GM19043 (cell line): ENCODE measurements at regions not wholly inside any gene's neighbourhood (a gene's known extent, or its start where the extent isn't known, plus 50 kb on each side); places are given as distances from the start of the nearest gene placed in this dataset.

Experiments
- ATAC-seq: cut with Tn5 transposase; IDR thresholded peaks from one replicate; pipeline ENCODE4 v1.9.1; 2021; ENCODE audit warnings: low read depth; ENCODE audit not compliant: unreplicated experiment

- ATAC-seq = no peak
Observed at GRCh38 chr2:150606380-150607060, 119.1 kb upstream of the RND3 start.

DNA sequence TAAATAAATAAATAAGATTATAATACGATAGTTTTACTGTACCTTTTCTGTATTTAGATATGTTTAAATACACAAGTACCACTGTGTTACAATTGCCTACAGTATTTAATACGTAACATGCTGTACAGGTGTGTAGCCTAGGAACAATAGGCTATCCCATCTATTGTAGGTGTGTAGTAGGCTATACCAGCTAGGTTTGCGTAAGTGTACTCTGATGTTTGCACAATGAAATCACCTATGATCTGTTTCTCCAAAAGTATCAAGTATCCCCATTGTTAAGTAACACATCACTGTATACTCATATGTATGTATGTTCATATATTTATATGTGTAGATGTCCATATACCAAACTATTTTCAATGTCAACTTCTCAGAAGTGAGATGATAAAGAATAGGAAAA, 118.2 kb upstream of the RND3 start:
- ATAC-seq = no peak

- ATAC-seq = no peak
Observed at GRCh38 chr2:150601280-150602038, 114.0 kb upstream of the RND3 start.

- no peak for ATAC-seq
Observed at GRCh38 chr2:150599889-150600288, 112.4 kb upstream of the RND3 start.

GRCh38 chr2:150598383-150598782, 110.9 kb upstream of the RND3 start:
- no peak for ATAC-seq

- ATAC-seq = no peak
Observed at GRCh38 chr2:150595803-150596470, 108.5 kb upstream of the RND3 start.

DNA sequence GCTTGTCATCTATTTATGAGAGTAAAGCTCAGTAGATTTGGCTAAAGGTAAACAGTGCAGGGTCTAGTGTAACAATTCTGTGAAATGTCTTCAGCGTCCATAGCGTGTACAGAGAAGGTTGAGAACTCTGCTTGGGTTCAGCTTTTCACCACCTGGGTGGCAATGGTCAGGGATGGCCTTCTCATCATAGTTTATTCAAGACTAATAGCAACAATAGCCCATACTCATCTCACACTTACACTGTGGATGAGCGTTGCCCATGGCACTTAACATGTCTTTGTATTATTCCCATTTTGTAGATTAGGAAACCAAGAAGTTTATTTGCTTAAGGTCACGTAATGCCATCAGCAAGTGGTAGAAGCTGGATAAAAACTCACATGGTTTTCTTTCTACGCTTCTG, 106.8 kb upstream of the RND3 start:
- no peak for ATAC-seq

DNA sequence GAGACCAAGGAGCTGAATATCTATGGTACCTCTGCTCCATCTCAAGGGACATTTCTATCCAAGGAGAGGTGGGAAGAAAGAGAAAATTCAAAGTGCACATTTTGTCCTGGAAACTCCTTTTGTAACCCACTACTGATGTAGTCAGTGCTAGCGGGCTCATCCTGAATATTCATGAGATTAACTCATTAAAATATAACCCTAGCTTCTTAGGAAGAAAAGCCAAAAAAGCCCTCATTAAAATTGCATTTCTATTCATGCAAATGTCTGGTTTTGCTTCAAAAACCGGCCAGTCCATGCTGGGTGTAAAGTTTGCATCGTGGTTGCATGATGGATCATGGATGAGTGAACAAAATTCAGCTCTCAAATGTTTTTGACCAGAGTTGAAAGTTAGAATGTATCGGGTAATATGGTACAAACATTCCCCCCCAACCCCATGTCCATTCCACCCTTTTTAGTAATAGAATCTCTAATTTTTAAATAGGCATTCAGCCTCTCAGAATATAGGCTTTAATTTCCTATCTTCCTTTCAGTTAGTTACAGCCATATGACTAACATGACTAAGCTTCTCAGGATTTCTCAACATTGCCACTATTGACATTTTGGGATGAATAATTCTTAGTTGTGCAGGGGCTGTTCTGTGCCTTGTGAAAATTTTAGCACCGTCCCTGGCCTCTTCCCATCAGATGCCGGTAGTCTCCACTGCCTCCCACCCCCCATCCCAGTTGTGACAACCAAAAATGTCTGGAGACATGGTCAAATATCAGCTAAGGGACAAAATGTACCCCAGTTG, 104.2 kb upstream of the RND3 start:
- no peak for ATAC-seq

DNA sequence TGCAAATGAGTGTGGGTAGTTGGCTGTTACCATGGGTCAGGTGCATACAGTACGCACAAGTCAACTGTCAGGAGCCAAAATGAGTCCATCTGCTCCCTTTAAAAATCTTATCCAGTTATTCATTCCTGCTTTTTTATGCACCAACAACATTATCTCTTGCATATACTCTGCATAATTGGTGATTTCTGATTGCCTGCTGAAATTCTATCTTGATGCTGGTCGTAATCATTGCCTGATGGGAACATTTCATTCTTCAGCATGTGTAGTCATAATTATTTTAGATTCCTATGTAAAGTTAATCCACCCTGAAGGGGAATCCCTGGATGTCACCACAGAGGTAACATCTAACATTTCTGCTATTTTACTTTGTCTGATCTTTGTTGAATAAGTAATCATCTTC, 102.2 kb upstream of the RND3 start:
- no peak for ATAC-seq

GRCh38 chr2:150588506-150588870, 101.0 kb upstream of the RND3 start:
- no peak for ATAC-seq

GRCh38 chr2:150587547-150588505, 100.4 kb upstream of the RND3 start:
- no peak for ATAC-seq

DNA sequence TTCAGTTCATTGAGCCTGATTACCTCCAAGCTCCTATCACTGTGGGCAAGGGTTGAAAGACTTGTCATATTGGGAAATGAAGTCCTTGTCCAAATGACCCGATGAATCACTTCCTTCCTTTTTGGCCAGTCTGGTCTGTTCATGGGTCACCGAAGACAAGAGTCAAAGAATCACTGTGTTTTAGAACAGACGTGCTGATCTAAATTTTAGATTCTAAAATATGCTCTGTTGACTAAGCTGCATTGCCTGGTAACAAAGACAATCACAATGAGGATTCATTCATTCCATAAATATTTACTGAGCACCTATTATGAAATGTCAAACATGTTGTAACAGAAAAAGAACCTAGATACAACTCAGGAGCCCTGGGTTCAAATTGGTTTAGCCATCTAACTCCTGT, 99.4 kb upstream of the RND3 start:
- no peak for ATAC-seq

DNA sequence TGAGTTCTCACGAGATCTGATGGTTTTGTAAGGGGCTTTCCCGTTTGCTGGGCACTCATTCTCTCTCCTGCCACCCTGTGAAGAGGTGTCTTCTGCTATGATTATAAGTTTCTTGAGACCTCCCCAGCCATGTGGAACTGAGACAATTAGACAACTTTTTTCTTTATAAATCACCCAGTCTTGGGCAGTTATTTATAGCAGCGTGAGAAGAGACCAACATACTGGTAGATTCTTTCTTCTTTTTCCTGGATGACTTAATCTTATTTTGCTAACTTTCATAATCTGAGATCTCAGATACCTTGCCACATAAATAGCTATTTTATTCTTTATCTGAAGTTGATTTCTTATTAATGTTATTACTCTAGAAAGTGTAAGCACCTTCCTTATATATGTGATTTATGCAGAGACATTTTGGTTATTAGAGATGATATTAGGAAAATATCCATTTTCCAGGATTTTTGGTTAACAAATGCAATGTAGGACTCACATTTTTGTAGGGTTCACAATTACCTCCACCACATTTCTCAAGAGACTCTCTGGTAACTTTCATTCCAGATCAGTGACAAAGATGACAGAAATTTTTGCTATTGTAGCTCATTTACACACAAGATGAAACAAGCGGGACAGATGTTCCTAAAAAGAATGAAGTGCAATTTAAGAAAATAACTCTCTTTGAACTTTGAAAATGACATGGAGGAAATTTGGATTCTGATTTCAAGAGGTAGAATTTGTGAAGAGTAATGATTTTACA, 97.9 kb upstream of the RND3 start:
- no peak for ATAC-seq

DNA sequence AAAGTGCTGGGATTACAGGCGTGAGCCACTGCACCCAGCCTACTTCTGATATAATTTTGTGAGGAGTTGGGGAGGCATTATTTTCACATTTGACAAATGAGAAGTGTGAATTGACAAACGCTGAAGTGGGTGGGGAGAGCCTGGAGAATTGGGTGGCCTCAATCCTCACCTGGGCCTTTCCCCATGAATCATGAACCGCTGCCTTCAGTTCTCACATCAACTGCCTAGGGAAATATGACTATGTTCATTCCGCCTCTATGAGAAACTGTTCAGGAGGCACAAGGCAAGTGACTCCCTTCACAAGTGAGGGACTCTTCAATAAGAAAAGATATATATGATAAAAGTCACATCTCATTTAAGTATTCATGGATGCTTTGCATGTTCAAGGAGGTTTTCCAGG, 96.6 kb upstream of the RND3 start:
- ATAC-seq = no peak

- ATAC-seq = no peak
Observed at GRCh38 chr2:150581717-150582472, 94.4 kb upstream of the RND3 start.

GRCh38 chr2:150578481-150578880, 91.0 kb upstream of the RND3 start:
- no peak for ATAC-seq

DNA sequence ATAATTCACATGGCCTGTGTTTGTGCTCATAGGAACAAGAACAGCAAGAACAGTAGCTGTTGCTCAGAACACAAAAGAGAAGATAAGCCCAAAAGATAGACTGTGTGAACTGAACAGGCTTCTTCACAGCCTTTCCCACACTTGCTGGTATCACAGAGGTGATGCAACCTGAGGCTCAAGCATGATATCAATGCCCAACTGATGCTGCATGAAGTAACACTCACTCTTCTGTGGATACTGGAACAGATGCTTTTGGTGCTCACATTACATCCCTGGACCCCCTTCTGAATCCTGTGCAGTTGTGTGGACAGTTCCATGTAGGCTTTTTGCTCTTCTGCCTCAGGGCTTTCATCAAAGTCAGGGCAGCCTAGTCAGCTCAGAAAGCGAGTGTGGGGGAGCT, 88.4 kb upstream of the RND3 start:
- ATAC-seq = no peak

- peak; percentile 86 for ATAC-seq
Observed at GRCh38 chr2:150572961-150573395, 85.5 kb upstream of the RND3 start.
